Activated T-cell treated with anti-CD3 and anti-CD28 coated beads for 1 hour (primary cell): ENCODE measurements at regions not wholly inside any gene's neighbourhood (a gene's known extent, or its start where the extent isn't known, plus 50 kb on each side); places are given as distances from the start of the nearest gene placed in this dataset.
"Not testable (repeated sequence)": the region's sequence is repeated elsewhere in the genome, so short reads cannot be mapped to it uniquely, and the experiment has no call there.

Experiments used
- DNase-seq: peaks from one replicate; pipeline ENCODE4 v3.0.0-alpha.2; 2020; ENCODE audit warnings: low read depth

GRCh38 chr13:43946281-43946680 is 66.6 kb downstream of the LACC1 start:
- no peak for DNase-seq

GRCh38 chr13:43947897-43948458 is 68.3 kb downstream of the LACC1 start:
- no peak for DNase-seq

GRCh38 chr13:43953370-43953769 is 73.7 kb downstream of the LACC1 start:
- DNase-seq = no peak

- not testable (repeated sequence) for DNase-seq
Observed at GRCh38 chr13:43956975-43957374, 77.3 kb downstream of the LACC1 start.

- no peak for DNase-seq
Observed at GRCh38 chr13:43959291-43959690, 79.6 kb downstream of the LACC1 start.

GRCh38 chr13:43961909-43962308 is 82.2 kb downstream of the LACC1 start:
- no peak for DNase-seq

GRCh38 chr13:43963726-43964125 is 84.0 kb downstream of the LACC1 start:
- DNase-seq = no peak

- no peak for DNase-seq
Observed at GRCh38 chr13:43964698-43965458, 85.2 kb downstream of the LACC1 start.

- no peak for DNase-seq
Observed at GRCh38 chr13:43965459-43965845, 85.7 kb downstream of the LACC1 start.

GRCh38 chr13:43968251-43968942 is 88.7 kb downstream of the LACC1 start:
- DNase-seq = not testable (repeated sequence)

GRCh38 chr13:43968943-43969690 is 89.4 kb downstream of the LACC1 start:
- not testable (repeated sequence) for DNase-seq

- DNase-seq = not testable (repeated sequence)
Observed at GRCh38 chr13:43969919-43970318, 90.2 kb downstream of the LACC1 start.

GRCh38 chr13:43970520-43971242 is 91.0 kb downstream of the LACC1 start:
- DNase-seq = not testable (repeated sequence)

GRCh38 chr13:43971324-43971723 is 91.6 kb downstream of the LACC1 start:
- not testable (repeated sequence) for DNase-seq

GRCh38 chr13:43977911-43978310 is 98.2 kb downstream of the LACC1 start:
- no peak for DNase-seq

GRCh38 chr13:43978688-43979087 is 99.0 kb downstream of the LACC1 start:
- no peak for DNase-seq

- DNase-seq = no peak
Observed at GRCh38 chr13:43979492-43979891, 99.8 kb downstream of the LACC1 start.

GRCh38 chr13:43980587-43980986 is 100.9 kb downstream of the LACC1 start:
- no peak for DNase-seq

- DNase-seq = no peak
Observed at GRCh38 chr13:43981091-43981490, 101.4 kb downstream of the LACC1 start.

GRCh38 chr13:43981512-43982301 is 102.0 kb downstream of the LACC1 start:
- no peak for DNase-seq

GRCh38 chr13:43983373-43983772 is 103.7 kb downstream of the LACC1 start:
- DNase-seq = no peak
